ENCODE measurements at regions not wholly inside any gene's neighbourhood (a gene's known extent, or its start where the extent isn't known, plus 50 kb on each side); places are given as distances from the start of the nearest gene placed in this dataset.

DNA sequence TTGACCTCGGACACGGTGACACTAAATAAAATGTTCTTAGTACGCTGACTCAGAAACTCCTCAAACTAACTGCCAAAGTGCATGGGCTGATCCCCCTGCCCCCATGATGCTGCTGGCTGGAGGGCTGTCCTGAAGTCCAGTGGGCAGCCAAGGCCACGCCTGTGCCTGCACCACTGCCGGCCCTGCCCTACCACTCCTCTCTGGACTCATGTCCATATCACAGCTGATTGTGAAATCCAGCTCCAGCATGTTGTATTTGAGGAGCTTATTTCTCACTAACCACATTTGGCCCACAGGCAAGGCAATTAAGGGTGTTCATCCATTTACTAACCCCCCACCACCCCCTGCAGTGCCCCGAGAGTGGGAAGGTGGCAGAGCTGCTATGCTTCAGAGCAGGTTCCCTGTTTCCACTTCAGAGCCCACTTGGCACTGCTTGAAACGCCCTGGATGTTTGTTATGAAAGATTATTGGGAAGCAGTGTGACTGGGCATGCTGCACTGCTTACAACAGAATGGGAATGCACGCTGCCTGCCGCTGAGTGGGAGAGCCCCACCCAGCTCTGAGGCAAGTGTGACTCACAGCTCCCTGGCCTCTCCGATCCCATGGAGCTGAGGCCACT is 114.0 kb downstream of the UQCRFS1 start:
- no peak for TF ChIP-seq TAF1 (IDR thresholded peaks at IDR 0.05; ENCODE audit: low read depth, low read length)
- no peak for TF ChIP-seq POLR2AphosphoS5 (IDR thresholded peaks at IDR 0.05; ENCODE audit: low read depth, low read length)
- no peak for TF ChIP-seq PAX5 (IDR thresholded peaks at IDR 0.05; ENCODE audit: insufficient read depth, low read length, severe bottlenecking)
- TF ChIP-seq POLR2A (IDR thresholded peaks at IDR 0.05; ENCODE audit: low read depth, low read length) = no peak
- TF ChIP-seq POU2F2 (IDR thresholded peaks at IDR 0.05; ENCODE audit: low read depth, low read length) = no peak
- TF ChIP-seq SPI1 (IDR thresholded peaks at IDR 0.05; ENCODE audit: low read depth, low read length) = no peak
- DNase-seq (ENCODE audit: insufficient read length, low spot score) (no peak), FAIRE-seq (no peak)

DNA sequence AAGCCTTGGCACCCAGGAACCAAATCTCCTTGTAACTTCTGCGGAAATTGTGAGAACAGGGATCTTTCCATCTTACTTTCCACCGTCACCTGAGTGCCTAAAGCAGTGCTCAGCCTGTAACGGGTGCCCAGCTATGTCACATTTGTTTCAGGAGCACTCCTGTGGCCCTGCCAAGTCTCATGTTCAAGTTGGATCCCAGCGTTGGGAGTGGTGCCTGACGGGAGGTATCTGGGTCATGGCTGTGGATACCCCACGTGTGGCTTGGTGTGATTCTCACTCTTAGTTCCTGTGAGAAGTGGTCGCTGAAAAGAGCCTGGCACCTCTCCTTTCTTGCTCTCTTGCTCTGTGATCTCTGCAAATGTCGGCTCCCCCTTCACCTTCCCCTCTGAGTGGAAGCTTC is 114.9 kb downstream of the UQCRFS1 start:
- no peak for TF ChIP-seq PAX5 (IDR thresholded peaks at IDR 0.05; ENCODE audit: insufficient read depth, low read length, severe bottlenecking)
- no peak for TF ChIP-seq SPI1 (IDR thresholded peaks at IDR 0.05; ENCODE audit: low read depth, low read length)
- no peak for TF ChIP-seq POLR2A (IDR thresholded peaks at IDR 0.05; ENCODE audit: low read depth, low read length)
- no peak for TF ChIP-seq POU2F2 (IDR thresholded peaks at IDR 0.05; ENCODE audit: low read depth, low read length)
- no peak for TF ChIP-seq TAF1 (IDR thresholded peaks at IDR 0.05; ENCODE audit: low read depth, low read length)
- no peak for TF ChIP-seq POLR2AphosphoS5 (IDR thresholded peaks at IDR 0.05; ENCODE audit: low read depth, low read length)
- DNase-seq (ENCODE audit: insufficient read length, low spot score) = no peak
- FAIRE-seq = no peak

DNA sequence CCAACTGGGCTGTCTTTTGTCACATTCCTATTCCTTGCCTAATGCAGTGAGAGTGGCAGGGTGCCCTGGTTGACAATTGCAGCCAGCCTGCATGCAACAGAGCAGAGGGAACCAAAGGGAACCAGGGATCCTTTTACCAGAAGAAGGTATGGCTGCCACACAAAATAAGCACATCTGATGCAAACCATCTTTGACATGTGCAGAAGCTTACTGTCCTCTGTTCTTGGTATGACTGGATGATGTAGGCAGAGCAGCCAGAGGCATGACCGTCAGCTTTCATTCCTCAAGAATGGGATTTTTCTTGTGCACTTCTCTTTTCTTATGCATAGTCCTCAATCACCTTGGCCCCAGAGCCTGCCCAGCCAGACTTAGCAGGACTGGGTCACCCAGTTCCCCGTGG is 116.1 kb downstream of the UQCRFS1 start:
- FAIRE-seq (no peak), DNase-seq (ENCODE audit: insufficient read length, low spot score) (no peak)
- TF ChIP-seq PAX5 (IDR thresholded peaks at IDR 0.05; ENCODE audit: insufficient read depth, low read length, severe bottlenecking) = no peak
- TF ChIP-seq POLR2A (IDR thresholded peaks at IDR 0.05; ENCODE audit: low read depth, low read length) = no peak
- TF ChIP-seq POLR2AphosphoS5 (IDR thresholded peaks at IDR 0.05; ENCODE audit: low read depth, low read length) = no peak
- no peak for TF ChIP-seq POU2F2 (IDR thresholded peaks at IDR 0.05; ENCODE audit: low read depth, low read length)
- no peak for TF ChIP-seq SPI1 (IDR thresholded peaks at IDR 0.05; ENCODE audit: low read depth, low read length)
- no peak for TF ChIP-seq TAF1 (IDR thresholded peaks at IDR 0.05; ENCODE audit: low read depth, low read length)

DNA sequence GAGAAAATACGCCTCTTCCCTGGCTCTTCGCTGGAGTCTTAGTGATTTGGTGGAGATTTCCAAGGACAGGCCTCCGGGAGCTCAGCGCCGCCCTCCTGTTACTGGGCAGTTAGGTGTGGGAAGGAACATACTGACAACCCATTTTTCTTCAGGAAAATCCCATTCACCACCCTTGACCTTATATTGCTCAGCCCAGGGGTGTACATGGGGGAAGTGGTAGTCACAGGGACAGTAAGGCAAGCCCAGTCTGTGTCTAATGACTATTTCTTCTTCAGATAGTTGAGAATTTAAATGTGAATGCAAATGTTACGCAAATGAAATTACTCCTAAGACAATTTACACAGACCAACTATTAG is 119.4 kb downstream of the UQCRFS1 start:
- DNase-seq (ENCODE audit: insufficient read length, low spot score) (no peak), FAIRE-seq (no peak)
- TF ChIP-seq POU2F2 (IDR thresholded peaks at IDR 0.05; ENCODE audit: low read depth, low read length) = no peak
- no peak for TF ChIP-seq SPI1 (IDR thresholded peaks at IDR 0.05; ENCODE audit: low read depth, low read length)
- TF ChIP-seq TAF1 (IDR thresholded peaks at IDR 0.05; ENCODE audit: low read depth, low read length) = no peak
- no peak for TF ChIP-seq POLR2A (IDR thresholded peaks at IDR 0.05; ENCODE audit: low read depth, low read length)
- no peak for TF ChIP-seq POLR2AphosphoS5 (IDR thresholded peaks at IDR 0.05; ENCODE audit: low read depth, low read length)
- no peak for TF ChIP-seq PAX5 (IDR thresholded peaks at IDR 0.05; ENCODE audit: insufficient read depth, low read length, severe bottlenecking)

DNA sequence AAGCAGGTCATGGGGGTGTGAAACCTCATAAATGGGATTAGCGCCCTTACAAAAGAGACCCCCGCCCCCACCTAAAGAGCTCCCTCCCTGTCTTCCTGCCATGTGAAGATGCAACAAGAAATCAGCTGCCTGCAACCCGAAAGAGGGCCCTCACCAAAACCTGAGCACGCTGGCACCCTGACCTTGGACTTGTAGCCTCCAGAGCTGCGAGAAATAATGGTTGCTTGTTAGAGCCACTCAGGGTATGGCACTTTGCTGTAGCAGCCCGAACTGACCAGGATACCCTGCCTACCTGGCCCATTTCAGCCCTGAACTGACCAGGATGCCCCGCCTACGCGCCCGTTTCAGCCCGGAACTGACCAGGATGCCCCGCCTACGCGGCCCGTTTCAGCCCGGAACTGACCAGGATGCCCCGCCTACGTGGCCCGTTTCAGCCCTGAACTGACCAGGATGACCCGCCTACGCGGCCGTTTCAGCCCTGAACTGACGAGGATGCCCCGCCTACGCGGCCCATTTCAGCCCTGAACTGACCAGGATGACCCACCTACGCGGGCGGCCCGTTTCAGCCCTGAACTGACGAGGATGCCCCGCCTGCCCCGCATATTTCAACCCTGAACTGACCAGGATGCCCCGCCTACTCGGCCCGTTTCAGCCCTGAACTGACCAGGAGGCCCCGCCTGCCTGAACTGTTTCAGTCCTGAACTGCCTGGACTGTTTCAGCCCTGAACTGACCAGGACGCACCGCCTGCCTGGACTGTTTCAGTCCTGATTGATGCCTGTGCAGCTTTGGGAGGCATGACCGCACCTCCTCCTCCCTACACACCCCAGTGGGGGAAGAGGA is 120.0 kb downstream of the UQCRFS1 start:
- TF ChIP-seq PAX5 (IDR thresholded peaks at IDR 0.05; ENCODE audit: insufficient read depth, low read length, severe bottlenecking) (no peak), SPI1 (IDR thresholded peaks at IDR 0.05; ENCODE audit: low read depth, low read length) (no peak), POLR2AphosphoS5 (IDR thresholded peaks at IDR 0.05; ENCODE audit: low read depth, low read length) (no peak), POU2F2 (IDR thresholded peaks at IDR 0.05; ENCODE audit: low read depth, low read length) (no peak), TAF1 (IDR thresholded peaks at IDR 0.05; ENCODE audit: low read depth, low read length) (no peak), POLR2A (IDR thresholded peaks at IDR 0.05; ENCODE audit: low read depth, low read length) (no peak)
- DNase-seq (ENCODE audit: insufficient read length, low spot score) (no peak), FAIRE-seq (no peak)

DNA sequence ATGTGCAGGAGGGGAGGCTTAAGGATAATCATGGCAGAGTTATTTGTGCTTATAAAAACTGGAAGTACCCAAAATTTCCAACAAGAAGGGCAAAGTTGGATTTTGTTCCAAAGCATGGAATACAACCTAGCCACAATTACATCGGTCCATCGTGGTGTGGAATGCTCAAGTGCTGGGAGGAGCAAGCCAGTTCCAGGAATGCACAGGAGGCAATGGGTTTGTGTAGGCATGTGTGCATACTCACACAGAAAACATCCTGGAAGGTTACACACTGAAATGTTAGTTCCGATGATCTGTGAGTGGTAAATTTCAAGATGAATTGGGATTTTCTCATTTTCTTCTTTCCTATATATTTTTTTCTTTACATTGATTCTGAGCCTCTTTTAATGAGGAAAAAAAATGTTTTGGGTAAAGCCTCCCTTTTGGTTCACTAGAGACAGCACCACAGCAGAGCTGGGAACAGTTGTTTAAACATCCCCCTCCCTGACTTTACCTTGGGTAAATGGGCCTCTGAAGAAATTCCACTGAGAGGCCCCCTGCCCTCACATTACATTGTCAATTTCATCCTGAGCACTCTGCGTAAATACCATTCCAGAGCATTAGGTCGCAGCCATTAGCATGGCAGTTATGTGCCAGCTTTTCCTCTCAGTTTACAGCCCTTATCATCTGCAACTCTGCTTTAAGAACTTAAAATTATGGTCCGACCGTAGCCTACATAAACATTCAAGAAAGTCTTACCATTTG is 122.0 kb downstream of the UQCRFS1 start:
- no peak for TF ChIP-seq POLR2AphosphoS5 (IDR thresholded peaks at IDR 0.05; ENCODE audit: low read depth, low read length)
- FAIRE-seq = no peak
- no peak for DNase-seq (ENCODE audit: insufficient read length, low spot score)

DNA sequence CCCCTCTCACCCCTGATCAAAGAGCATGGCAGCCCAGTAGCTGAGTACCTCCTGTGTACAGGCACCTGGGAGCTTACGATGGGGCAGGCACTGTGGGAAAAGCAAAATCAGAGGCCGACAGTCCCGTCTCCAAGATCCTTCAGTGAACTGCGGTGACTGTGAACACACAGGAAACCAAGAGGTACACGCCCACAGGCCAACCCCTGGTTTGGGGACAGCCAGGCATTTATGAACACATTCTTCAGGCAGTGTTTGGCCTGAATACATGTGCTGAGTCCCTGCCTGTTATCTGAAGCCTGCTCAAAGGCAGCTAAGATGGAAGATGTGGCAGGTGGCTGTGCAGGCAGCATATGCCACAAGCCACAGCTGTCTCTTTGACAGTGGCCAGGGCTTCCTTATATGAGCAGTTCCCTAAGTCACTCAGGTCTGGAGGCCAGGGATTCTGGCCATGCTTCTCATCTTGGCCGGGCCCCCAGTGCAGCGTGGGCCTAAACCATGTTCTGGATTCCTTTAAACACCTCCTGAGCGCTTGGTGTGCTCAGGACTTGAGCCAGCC is 123.6 kb downstream of the UQCRFS1 start:
- TF ChIP-seq TAF1 (IDR thresholded peaks at IDR 0.05; ENCODE audit: low read depth, low read length) = no peak
- TF ChIP-seq SPI1 (IDR thresholded peaks at IDR 0.05; ENCODE audit: low read depth, low read length) = no peak
- TF ChIP-seq POLR2AphosphoS5 (IDR thresholded peaks at IDR 0.05; ENCODE audit: low read depth, low read length) = no peak
- TF ChIP-seq PAX5 (IDR thresholded peaks at IDR 0.05; ENCODE audit: insufficient read depth, low read length, severe bottlenecking) = no peak
- no peak for DNase-seq (ENCODE audit: insufficient read length, low spot score)
- FAIRE-seq = no peak

DNA sequence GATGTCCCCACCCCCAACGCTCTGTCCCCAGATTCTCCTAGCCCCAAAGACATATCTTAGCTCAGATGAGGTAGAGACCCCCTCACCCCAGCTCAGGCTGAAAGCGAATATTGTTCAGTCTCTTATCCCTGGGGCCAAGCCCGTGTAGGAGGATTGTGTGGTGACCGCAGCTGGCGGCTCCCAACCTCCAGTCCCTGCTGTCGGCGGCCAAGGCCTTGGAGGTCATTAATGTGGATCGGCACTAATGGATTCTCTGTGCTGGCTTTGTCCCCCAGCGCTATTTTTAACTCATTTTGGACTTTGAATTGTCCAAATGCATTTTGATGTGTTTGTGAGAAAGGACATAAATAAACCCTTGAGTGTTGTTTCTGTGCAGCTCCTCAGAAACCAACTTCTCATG is 124.2 kb downstream of the UQCRFS1 start:
- TF ChIP-seq SPI1 (IDR thresholded peaks at IDR 0.05; ENCODE audit: low read depth, low read length) (no peak), POLR2A (IDR thresholded peaks at IDR 0.05; ENCODE audit: low read depth, low read length) (no peak), TAF1 (IDR thresholded peaks at IDR 0.05; ENCODE audit: low read depth, low read length) (no peak), POU2F2 (IDR thresholded peaks at IDR 0.05; ENCODE audit: low read depth, low read length) (no peak), POLR2AphosphoS5 (IDR thresholded peaks at IDR 0.05; ENCODE audit: low read depth, low read length) (no peak), PAX5 (IDR thresholded peaks at IDR 0.05; ENCODE audit: insufficient read depth, low read length, severe bottlenecking) (no peak)
- FAIRE-seq = no peak
- DNase-seq (ENCODE audit: insufficient read length, low spot score) = no peak

DNA sequence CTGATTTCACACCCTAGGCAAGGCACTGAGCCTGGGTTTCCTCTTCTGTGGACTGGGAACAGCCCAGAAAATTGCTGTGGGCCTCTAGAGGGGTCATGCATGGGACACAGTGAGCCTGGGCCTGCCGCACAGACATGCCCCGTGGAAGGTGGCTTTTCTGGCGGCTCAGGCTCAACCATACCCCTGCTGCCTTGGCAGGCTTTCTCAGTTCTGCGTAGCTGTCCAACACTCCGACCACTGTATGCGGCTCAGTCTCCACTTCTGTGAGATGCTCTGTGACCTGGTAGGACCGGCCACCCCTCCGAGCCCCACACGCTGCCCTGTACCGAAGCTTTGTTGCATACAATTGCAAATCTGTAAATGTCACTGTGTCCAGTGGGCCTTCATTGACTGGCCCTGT is 126.3 kb downstream of the UQCRFS1 start:
- FAIRE-seq = no peak
- TF ChIP-seq POLR2AphosphoS5 (IDR thresholded peaks at IDR 0.05; ENCODE audit: low read depth, low read length) (no peak), PAX5 (IDR thresholded peaks at IDR 0.05; ENCODE audit: insufficient read depth, low read length, severe bottlenecking) (no peak), TAF1 (IDR thresholded peaks at IDR 0.05; ENCODE audit: low read depth, low read length) (no peak), POU2F2 (IDR thresholded peaks at IDR 0.05; ENCODE audit: low read depth, low read length) (no peak), SPI1 (IDR thresholded peaks at IDR 0.05; ENCODE audit: low read depth, low read length) (no peak), POLR2A (IDR thresholded peaks at IDR 0.05; ENCODE audit: low read depth, low read length) (no peak)

More for the DNA sequence above, 126.3 kb downstream of the UQCRFS1 start:
- DNase-seq (ENCODE audit: insufficient read length, low spot score) = no peak

Measured in GM12891 (cell line).